ENCODE measurements at regions not wholly inside any gene's neighbourhood (a gene's known extent, or its start where the extent isn't known, plus 50 kb on each side); places are given as distances from the start of the nearest gene placed in this dataset.

DNA sequence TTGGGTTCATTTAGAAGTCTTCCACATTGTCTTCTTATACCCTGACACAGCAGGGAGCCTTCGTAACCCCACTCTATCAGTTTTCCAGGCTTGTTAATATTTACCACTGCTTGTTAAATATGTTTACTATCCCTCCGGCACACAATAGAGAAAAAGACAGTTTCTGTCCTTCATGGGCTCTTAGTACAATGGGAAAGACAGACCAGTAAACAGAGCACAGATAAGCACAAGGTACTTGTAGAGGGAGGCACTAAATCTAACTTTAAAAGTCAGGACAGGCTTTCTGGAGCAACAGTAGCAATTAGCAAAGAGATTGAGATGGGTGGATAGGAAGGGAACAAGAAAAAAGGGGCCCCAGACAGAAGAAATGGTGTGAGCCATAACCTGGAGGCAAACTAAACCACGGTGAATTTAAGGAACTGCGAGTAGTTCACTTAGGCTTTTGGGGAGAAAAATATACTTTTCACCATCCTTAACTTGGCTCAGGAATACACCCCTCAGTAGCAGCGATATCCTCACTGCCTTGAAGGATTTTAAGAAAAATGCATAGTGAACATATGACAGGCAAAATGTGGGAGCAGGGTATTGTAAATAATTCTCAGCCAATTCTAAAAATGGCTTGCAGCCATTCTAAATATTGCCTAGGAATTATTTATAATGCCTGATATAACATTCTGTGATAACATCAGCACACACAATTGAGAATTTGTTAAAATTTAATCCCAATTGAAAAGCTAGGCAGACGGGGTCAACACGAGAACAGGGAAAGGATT is 383.7 kb downstream of the CDH2 start:
- CTCF ChIA-PET = interaction anchor here (0.7 to 1.1 kb wide), 3 partner anchors 23 to 851 kb away, joined by 3 to 4 read pairs (median 3); no protein-coding TSS in a partner anchor
- no peak overlapping the region for H3K9ac ChIP-seq (replicated peaks; ENCODE audit: extremely low read depth, insufficient read depth, low read length)
- no peaks in the 10 kb centered on the region for H3K9me3 ChIP-seq (replicated peaks; ENCODE audit: control insufficient read depth, insufficient read depth, low read length)
- intact Hi-C loops (cut with micrococcal nuclease) = no loop called here
- no peak for FAIRE-seq
- no peaks in the 10 kb centered on the region for H3K79me2 ChIP-seq (ENCODE audit: control insufficient read depth, insufficient read depth, low read length)
- H3K4me3 ChIP-seq (replicated peaks in 1 of 3; ENCODE audit: insufficient read depth in 1 of 3, low read depth in 1 of 3, low read length in 3 of 3) = no peak overlapping the region
- no TSS peak for BruUV-seq (replicated peaks)
- H4K20me1 ChIP-seq (replicated peaks; ENCODE audit: control insufficient read depth, extremely low read depth, insufficient read depth, low read length) = no peaks in the 10 kb centered on the region
- no peaks in the 10 kb centered on the region for H3K9me1 ChIP-seq (replicated peaks; ENCODE audit: control insufficient read depth, extremely low read depth, insufficient read depth, low read length)
- dilution Hi-C loops (cut with MboI; ENCODE audit: extremely low pct_ligation_motif_present, low sequenced_read_pairs) = no loop called here
- no peak overlapping the region for H3K4me2 ChIP-seq (ENCODE audit: insufficient read depth, low read length)
- H3K27ac ChIP-seq (ENCODE audit: insufficient read depth, low read depth, low read length) = no peak overlapping the region
- H3K36me3 ChIP-seq (ENCODE audit: control insufficient read depth in 2 of 2, extremely low read depth in 1 of 2, insufficient read depth in 2 of 2, low read length in 2 of 2) = no peaks in the 10 kb centered on the region
- no peaks in the 10 kb centered on the region for H3K27me3 ChIP-seq (ENCODE audit: control insufficient read depth in 2 of 2, insufficient read depth in 2 of 2, low read length in 2 of 2)
- TF ChIP-seq, protein P1, sequence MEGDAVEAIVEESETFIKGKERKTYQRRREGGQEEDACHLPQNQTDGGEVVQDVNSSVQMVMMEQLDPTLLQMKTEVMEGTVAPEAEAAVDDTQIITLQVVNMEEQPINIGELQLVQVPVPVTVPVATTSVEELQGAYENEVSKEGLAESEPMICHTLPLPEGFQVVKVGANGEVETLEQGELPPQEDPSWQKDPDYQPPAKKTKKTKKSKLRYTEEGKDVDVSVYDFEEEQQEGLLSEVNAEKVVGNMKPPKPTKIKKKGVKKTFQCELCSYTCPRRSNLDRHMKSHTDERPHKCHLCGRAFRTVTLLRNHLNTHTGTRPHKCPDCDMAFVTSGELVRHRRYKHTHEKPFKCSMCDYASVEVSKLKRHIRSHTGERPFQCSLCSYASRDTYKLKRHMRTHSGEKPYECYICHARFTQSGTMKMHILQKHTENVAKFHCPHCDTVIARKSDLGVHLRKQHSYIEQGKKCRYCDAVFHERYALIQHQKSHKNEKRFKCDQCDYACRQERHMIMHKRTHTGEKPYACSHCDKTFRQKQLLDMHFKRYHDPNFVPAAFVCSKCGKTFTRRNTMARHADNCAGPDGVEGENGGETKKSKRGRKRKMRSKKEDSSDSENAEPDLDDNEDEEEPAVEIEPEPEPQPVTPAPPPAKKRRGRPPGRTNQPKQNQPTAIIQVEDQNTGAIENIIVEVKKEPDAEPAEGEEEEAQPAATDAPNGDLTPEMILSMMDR (IDR thresholded peaks at IDR 0.05; ENCODE audit: extremely low read depth in 1 of 2, insufficient read depth in 1 of 2, low read depth in 1 of 2, low read length in 2 of 2) = no peak
- TF ChIP-seq JUN (IDR thresholded peaks at IDR 0.05; ENCODE audit: borderline replicate concordance, insufficient read depth, insufficient read length, low read depth) (no peak), MYC (IDR thresholded peaks at IDR 0.05; ENCODE audit: low read depth, low read length) (no peak), POLR2A (IDR thresholded peaks at IDR 0.05; ENCODE audit: low read depth, low read length) (no peak), EZH2 (IDR thresholded peaks at IDR 0.05; ENCODE audit: borderline replicate concordance, low read depth, low read length, severe bottlenecking) (no peak), GATA2 (IDR thresholded peaks at IDR 0.05; ENCODE audit: insufficient read depth, insufficient read length, low read depth, low read length) (no peak), POLR2AphosphoS5 (IDR thresholded peaks at IDR 0.05; ENCODE audit: insufficient read depth, low read depth, low read length) (no peak), FOS (IDR thresholded peaks at IDR 0.05; ENCODE audit: borderline replicate concordance, insufficient read depth, low read length) (no peak)
- TF ChIP-seq, protein P2, sequence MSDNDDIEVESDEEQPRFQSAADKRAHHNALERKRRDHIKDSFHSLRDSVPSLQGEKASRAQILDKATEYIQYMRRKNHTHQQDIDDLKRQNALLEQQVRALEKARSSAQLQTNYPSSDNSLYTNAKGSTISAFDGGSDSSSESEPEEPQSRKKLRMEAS (IDR thresholded peaks at IDR 0.05; ENCODE audit: insufficient read depth, insufficient read length) = no peak
- H2AFZ ChIP-seq (ENCODE audit: low read depth, low read length) = no peak overlapping the region
- no peaks in the 10 kb centered on the region for H3K4me1 ChIP-seq (ENCODE audit: control insufficient read depth, extremely low read depth, insufficient read depth, low read length)
- DNase-seq (ENCODE audit: low read depth, low spot score) = no peak
- POLR2A ChIA-PET = no interaction called here
